ENCODE measurements at regions not wholly inside any gene's neighbourhood (a gene's known extent, or its start where the extent isn't known, plus 50 kb on each side); places are given as distances from the start of the nearest gene placed in this dataset.

- in situ Hi-C loops (cut with MboI; ENCODE audit: low sequenced_read_pairs, unreplicated experiment): no loop called here
- DNase-seq (ENCODE audit: low spot score): no peak
- no peak for TF ChIP-seq CTCF (IDR thresholded peaks at IDR 0.05; ENCODE audit: borderline replicate concordance, control extremely low read depth, extremely low read depth, insufficient read depth, missing control alignments)
Observed at GRCh38 chr2:151097128-151097527, 164.5 kb downstream of the RBM43 start.

DNA sequence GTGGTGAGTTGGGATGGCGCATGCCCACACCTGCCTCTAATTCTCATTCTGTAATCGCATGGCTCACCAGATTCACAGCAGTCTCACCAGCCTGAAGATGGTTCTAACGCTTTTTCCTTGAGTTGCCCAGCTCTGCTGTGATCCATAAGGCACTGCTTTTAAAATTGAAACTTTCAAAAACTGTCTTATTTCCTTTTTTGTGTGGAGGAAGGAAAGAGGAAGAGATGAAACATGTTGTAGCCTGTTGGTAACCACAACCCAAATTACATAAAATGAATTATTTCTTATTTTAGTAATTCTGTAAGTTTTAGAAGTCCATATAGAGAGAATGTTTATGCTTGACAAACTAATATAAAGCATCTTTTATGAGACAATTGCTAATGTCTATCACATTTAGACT lies 165.4 kb downstream of the RBM43 start:
- no peak for DNase-seq (ENCODE audit: low spot score)
- TF ChIP-seq CTCF (IDR thresholded peaks at IDR 0.05; ENCODE audit: borderline replicate concordance, control extremely low read depth, extremely low read depth, insufficient read depth, missing control alignments): no peak
- in situ Hi-C loops (cut with MboI; ENCODE audit: low sequenced_read_pairs, unreplicated experiment): no loop called here

DNA sequence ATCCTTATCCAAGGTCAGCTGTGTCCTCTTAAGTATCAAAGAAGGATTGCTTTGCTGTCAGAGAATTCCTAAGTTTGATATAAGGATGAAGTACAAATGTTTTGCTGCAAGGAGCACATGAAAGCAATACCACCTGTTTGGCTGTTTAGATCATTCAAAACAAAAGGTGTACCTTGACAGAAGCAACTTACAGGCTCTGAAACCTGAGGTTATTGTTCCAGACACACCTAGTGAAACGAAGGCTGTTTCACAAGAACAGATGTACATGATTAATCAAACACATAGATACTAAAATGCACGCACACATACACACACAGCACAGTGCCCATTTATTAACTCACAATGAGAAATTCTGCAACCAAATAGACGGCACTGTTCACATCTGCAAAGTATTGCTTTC lies 166.2 kb downstream of the RBM43 start:
- DNase-seq (ENCODE audit: low spot score): no peak
- TF ChIP-seq CTCF (IDR thresholded peaks at IDR 0.05; ENCODE audit: borderline replicate concordance, control extremely low read depth, extremely low read depth, insufficient read depth, missing control alignments): no peak
- in situ Hi-C loops (cut with MboI; ENCODE audit: low sequenced_read_pairs, unreplicated experiment): no loop called here

- in situ Hi-C loops (cut with MboI; ENCODE audit: low sequenced_read_pairs, unreplicated experiment): no loop called here
- no peak for DNase-seq (ENCODE audit: low spot score)
- TF ChIP-seq CTCF (IDR thresholded peaks at IDR 0.05; ENCODE audit: borderline replicate concordance, control extremely low read depth, extremely low read depth, insufficient read depth, missing control alignments): no peak
Observed at GRCh38 chr2:151091583-151091982, 170.1 kb downstream of the RBM43 start.

- in situ Hi-C loops (cut with MboI; ENCODE audit: low sequenced_read_pairs, unreplicated experiment): no loop called here
- no peak for TF ChIP-seq CTCF (IDR thresholded peaks at IDR 0.05; ENCODE audit: borderline replicate concordance, control extremely low read depth, extremely low read depth, insufficient read depth, missing control alignments)
- DNase-seq (ENCODE audit: low spot score): no peak
Observed at GRCh38 chr2:151087377-151087776, 174.3 kb downstream of the RBM43 start.

- TF ChIP-seq CTCF (IDR thresholded peaks at IDR 0.05; ENCODE audit: borderline replicate concordance, control extremely low read depth, extremely low read depth, insufficient read depth, missing control alignments): no peak
- in situ Hi-C loops (cut with MboI; ENCODE audit: low sequenced_read_pairs, unreplicated experiment): no loop called here
- DNase-seq (ENCODE audit: low spot score): no peak
Observed at GRCh38 chr2:151085181-151085611, 176.5 kb downstream of the RBM43 start.

All from GM13976 (cell line).